Tongue (tissue), 1 donor: ENCODE measurements at regions not wholly inside any gene's neighbourhood (a gene's known extent, or its start where the extent isn't known, plus 50 kb on each side); places are given as distances from the start of the nearest gene placed in this dataset.

Experiments used
- DNase-seq: peaks from one replicate; pipeline ENCODE4 v3.0.0-alpha.2; 2015

DNA sequence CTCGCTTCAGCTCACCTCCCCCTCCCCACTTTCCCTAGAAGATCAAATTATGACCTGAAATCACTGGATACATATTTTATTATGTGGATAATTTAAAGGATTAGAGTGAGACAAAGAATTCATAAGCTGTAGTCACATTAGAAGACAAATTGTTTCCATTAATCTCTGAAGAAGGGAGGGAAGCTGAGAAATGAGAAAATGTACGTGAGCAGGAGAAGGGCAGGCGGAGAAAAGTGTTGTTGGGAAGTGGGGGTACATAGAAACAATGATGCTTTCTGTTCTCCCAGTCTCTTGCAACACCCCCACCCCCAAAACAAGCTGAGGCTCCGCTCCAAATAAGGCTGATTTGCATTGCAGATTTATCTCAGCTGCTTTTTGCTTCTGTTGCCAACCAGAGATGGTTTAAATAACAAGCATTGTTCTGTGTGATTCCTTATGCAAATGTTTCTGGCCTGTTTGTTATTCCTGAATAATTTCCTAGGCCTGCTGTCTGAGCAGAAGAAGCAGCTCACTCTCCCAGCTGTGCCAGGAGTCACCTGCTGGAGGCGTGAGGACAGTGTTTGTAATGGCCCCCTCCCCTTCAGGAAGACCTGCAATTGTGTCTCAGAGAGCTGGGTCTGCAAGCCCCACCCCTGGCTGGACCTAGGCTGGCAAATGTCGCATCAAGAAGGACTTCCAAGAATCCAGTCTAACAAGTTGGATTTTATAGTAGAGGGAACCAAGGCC lies 121.8 kb upstream of the TNR start:
- peak; percentile 32 for DNase-seq

DNA sequence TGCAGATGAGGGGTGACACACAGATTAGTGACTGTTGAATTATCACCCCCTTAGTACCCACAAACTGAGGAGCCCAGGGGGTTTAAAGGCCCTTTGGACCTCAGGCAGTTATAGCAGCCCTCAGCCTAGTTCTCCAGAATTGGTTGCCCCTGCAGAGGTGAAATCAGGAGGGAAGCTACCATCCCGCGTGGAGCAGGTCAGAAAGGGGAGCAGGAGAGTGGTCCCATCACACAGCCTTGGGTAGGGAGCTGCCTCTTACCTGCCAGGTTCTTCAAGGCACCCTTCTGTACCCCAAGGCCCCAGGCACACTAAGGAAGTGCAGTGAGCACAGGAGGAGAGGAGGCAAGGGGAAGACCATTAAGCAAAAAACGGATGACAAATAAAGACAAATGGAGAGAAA lies 121.2 kb upstream of the TNR start:
- DNase-seq, result no peak

DNA sequence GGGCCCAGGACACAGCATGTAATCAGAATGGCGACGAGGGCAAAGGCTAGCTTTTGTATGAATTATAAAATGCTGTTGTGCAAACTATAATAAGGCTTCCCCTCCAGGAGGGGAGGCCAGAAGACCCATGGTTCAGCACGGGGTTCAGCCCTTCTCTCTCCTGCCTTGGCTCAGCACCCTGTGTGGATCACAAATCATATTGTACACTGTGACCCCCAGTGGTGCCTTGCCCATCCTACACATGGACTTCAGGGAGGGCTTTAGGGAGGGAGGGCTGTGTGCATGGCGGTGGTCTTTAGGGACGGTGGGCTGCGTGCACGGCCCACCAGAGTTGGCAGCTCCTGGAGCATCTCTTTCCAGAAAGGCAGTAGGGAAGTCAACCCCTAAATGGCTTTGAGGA lies 120.8 kb upstream of the TNR start:
- DNase-seq, result no peak

DNA sequence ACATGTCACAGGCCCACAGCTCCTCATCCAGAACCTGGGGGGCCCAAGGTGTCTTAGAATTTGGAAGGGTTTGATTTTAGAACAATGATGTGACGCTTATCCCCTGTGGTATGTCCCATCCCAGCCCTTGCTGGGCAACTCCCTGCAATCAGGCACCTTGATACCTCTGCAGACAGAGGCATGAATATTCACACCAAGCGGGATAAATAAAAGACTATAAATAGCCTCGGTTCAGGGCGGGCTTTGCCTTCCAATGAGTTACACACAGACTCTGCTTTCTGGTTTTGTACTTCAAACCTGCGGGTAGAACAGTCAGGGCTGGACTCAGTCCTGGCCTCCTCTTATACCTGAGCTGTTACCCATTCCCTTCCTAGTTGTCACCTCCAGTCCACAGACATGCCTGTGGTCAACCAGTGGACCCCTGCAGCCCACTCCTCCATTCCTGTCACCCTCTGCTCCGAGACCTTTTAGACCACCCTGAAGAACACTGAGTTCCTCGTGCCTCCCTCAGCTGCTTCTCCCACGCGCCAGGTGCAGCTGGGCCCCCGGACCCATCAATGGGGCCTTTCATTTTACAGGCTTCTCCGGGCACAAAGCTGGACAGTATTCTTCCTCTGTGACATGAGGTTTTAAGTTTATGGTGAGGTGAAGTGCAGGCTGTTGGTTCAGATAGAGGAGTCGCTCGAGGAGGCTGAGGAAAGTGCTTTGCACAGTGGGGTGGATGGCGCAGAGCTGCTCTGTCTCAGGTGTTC lies 120.1 kb upstream of the TNR start:
- peak; percentile 10 for DNase-seq

DNA sequence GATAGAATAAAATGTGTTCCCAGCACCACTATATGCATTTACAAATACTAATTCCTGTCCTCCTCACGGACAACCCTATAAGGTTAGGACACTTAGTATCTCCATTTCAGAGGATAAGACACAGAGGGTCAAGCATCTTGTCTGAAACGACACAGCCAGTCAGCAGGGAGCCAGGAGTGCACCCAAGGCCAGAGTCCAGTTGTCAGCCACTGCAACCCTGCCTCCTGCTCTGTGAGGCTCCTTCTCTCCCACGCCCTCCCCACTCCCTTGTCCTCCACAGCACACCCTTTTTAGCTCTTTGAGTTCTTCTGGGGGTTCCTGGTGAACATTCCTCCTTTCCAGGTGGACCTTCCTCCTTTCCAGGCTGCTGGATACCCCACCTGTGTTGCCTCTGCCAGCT lies 119.0 kb upstream of the TNR start:
- DNase-seq, result no peak

DNA sequence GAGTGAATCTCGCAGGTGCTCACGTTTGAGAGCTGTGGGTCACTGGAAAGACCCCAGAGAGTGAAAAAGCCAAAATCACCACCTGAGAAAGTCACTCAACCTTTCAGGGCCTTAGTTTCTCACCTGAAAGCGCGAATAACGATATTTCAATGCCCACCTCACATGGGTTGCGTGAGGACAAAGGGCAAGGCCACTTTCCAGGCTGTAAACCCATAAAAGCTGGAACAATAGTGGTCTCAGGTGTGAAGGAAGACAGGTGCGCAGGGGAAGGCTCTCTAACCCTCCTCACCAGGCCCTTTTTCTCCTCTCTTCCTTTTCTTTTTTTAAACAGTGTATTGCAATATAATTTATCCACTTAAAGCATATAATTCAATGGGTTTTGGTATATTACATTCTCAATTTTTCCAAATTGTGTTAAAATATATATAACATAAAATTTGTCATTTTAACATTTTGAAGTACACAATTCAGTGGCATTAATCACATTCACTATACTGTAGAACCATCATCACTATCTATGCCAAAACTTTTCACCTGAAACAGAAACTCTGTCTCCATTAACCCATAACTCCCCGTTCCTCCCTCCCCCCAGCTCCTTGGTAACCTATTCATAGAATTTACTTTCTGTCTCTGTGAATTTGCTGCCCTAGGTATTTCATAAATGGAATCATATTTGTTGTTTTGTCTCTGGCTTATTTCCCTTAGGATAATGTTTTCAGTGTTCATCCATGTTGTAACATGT lies 118.4 kb upstream of the TNR start:
- no peak for DNase-seq

DNA sequence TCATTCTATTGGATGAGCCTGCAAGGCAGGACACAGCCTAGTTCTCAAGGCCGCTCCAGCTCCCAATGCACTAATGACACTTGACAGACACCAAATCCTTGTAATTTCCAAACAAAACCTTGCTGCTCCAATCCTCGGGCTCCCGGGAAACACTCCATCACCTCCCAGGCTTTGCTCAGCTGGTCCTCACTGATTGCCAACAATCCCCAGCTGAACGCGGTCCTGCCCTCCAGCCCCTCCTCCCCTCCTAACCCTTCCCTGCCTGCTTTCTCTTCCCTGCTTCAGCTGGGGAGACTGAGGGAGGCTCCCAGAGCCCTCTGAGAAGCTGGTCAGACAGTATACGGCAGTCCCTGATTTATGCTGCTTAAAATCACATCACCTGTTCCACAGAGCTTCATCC lies 114.4 kb upstream of the TNR start:
- peak; percentile 17 for DNase-seq

DNA sequence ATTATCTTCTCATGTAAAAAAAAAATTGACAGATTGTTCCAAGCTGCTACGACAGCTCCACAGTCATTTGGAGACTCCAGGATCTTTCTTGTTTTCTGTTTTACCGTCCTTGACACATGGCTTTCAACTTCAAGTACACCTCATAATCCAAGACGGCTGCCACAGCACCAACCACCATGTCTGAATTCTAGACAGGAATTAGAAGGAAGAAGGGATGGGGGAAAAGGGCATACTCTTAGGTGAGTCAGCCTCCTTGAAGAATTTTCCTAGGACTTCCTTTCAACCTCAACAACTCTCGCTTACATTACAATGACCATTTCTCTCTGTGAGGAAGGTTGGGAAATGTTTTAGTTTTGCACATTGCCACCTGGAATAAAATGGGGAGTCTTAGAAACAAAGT lies 110.3 kb upstream of the TNR start:
- DNase-seq, result no peak

DNA sequence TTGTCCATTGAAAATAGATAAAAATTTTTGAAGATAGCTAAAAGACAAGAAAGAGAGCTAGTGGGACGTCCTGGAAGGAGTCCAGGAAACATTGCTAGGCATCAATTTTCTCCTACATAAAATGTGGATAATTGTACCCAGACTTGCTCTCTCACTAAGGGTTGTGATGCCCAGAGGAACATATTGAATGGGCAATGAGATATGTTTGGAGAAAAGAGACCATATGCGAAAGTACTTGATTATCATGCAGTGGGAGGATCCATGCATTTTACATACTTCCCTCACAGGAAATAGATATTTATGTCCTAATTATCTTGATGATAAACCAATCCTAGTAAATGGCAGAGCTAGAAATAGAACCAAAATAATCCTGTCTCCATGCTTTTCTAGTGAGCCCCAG lies 108.4 kb upstream of the TNR start:
- DNase-seq, result no peak

DNA sequence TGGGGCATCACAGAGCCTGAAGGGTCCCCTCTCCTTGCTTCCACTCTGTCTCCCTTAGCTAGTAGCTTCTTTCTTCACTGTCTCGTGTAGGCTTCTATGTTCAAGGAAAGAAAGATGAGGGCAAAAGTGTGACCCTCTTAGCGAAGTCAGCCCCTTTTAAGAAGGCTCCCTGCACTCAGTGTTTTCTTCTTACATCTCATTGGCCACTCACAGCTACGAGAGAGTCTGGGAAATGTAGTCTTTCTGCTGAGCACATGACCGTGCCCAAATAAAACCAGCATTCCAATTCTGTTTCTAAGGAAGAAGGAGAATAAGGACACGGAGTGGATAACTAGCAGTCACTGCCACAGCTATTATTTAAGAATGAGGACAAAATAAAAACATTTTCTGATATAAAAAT lies 104.9 kb upstream of the TNR start:
- DNase-seq, result no peak

DNA sequence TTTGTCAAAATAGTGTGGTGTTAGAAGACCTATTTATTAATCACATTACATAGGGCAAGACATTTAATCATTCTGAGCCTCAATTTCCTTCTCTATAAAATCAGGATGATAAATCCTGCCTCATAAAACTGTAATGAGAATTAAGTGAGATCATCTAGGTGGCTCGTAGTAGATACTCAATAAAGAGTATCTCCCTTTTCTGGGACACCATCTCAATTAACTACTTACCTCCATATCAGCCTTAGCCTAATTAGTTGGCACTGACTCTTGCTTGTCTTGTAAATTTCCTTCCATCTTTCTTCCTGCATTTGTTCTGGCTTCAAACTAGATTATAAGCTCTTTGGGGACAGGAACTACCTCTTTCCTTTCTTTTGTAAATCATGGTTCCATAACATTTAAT lies 102.6 kb upstream of the TNR start:
- DNase-seq, result no peak

DNA sequence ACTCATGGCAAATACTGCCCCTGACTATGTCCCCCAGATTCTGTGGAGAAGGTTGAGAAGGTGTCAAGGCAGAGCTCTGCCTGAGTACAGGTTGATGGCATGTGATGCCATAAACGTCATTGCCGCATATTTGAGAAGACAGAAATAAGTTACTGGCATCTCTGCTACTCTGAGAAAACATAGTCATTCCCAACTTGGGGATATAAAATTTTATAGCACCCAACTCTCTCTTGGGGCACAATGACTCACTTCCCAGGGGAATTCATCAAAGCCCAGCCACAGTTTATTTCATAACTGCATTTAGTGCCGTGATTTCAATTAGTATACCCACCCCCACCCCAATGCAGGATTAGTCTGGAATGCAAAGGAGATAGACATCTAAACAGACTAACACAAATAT lies 101.9 kb upstream of the TNR start:
- no peak for DNase-seq

DNA sequence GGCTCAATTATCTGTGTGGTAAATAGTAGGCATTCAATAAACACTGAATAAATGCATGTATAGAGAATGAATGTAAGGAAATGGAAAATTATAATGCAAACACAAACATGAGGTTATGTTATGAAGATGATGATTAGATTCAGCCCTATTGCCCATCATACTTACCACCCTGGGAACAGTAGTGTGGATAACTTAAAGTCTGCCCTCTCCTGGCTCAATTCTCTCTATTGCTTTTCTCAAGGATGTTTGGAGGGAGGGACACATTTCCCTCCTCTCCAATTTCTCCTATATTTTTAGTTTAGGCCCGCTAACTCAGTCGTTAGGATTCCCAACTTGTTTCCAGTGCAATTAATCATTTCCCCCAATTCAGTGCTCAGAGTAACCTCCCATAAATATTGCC lies 101.5 kb upstream of the TNR start:
- DNase-seq, result no peak

DNA sequence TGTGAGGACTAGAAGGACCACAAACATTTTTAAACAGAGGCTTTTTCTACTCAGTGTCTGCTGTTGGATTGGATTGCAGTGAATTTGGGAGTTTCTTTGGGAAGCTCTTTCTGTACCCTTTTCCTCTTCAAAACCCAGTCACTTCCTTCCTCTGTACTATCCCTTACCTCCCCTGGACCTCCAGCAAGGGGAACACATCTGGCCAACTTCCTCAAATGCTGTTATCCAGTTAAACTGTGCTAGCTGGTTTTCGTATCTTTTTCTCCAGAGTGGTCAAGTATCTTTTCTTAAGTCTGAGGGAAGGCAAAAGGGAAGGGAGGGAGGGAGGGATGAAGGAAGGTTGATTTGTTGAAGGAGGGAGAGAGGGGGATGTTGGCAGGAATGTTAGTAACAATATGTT lies 99.2 kb upstream of the TNR start:
- DNase-seq, result no peak

DNA sequence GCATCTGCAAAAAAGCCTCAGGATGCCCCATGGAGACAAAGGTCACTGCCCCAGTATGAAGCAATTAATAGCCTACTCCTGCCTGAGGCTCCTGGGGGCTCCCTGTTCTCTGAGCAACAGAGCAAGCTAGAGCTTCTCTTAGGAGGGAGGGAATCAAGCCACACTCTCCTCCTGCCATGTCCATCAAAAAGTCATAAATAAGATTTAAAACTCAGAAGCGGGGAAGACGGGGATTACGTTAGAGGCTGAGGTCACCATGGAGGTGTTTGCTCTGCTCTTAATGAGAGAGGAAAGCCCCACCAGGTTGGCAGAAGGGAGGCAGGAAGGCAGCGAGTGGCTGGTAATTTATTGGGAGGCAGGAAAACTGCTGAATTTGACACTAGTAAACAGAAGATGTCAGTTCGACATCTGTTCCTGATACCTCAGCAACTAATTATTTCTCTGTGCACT lies 98.4 kb upstream of the TNR start:
- DNase-seq, result no peak

DNA sequence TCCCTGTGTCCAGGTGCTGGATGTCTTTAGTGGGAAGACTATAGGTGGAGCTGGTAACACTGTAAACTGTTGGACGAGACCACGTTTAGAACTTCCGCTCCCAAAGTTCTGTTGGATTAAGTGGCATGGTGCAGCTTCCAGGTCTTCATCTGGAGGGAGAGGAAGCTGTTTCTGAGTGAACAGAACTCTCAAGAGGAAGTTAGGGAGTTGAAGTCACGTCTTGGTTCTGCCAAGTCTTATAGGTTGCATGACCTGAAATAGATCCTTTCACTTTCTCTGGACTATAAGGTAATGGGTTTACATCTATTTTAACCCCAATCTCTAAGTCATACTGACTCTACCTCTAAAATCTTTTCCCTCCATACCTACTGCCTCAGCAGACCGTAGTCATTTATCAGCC lies 97.4 kb upstream of the TNR start:
- DNase-seq, result no peak

DNA sequence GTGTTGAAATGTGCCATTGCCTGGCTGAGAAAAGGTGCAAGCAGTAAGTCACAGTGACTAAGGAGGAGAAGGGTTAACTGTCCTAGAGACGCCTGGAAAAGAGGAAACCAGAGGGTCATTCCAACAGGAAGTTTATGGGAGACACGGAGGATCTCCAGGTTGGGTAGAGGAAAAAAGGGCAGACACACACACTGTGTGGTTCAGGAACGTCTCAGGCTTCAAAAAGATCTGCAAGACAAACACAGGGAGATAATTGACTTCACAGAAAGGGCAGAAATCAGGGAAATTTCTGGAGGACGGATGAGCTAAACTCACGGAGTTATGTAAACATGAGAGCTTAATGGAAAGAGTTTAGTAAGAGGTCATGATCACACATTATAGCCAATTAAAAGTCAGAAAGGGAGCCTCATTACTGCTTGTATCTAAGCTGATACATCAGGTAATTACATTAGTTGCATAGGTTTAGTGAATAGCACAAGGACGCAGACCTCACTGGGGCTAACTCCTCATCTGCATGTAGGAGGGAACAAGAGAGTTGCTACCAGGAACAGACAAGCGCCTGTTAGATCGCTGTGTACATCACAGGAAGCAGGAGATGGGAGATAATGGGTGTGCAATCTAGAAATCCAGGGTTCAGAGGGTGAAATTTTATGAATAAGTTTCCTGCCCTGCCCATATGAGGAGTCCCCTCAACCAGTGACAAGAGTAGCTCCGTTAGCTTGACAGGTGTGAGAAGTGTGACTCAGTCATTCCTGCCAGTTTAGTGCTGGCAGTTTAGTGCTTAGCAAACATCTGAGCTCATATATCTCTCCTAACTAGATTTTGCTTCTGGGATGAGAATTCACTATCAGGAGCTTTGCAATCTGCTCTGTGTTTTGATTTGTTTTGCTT lies 96.6 kb upstream of the TNR start:
- peak; percentile 10 for DNase-seq

DNA sequence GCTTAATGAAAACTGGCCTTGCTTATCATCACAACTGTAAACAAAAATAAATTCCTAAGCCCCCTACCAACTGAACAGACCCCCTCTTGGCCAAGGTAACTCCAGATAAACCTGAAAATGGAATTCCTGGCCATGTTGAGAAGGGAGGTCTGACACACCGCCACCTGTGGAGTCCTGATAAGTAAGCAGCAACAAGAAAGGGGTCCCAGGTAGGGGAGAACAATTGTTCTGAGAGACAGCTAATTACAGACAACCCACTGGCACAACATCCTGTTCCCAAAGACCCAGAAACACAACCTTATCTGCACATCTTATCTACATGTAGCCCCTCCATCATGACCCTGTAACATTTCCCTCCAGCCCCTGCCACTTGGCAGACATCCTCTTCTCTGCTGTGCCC lies 91.2 kb upstream of the TNR start:
- DNase-seq, result no peak

DNA sequence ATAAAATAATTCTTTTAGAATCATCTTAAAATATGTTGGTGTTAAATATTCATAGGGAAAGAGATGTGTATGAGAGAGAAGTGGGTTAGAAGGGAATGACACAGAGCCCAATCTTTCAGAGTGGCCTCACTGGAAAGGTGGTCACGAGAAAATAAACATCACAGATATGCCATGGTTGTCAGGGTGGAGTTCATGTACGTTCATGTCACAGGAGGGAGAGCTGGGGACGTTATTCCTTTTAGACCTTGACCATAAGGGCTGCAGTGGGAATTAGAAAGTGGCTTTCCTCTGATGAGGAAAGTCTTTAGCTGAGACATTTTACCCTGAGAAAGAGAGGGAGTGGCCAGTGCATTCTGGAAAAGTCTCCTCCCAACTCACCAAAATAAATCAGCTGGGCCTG lies 90.6 kb upstream of the TNR start:
- DNase-seq, result no peak

DNA sequence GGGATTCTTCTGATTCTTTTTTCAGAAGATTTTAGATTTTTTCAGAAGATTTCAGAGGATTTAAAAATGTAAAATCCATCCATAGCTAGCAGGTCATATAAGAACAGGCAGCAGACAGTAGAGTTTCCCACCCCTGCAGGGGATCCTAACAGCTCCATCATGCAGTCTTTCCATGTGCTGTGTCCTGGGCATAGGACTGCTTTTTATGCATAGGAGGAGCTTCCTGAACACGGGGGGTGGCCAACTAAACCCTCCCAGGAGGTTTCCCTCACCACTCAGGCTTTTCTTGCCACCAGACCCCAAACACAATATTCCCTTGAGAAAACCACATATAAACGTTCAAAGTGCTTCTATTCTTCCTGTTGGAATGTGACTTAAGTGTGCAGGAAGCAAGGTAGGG lies 90.1 kb upstream of the TNR start:
- no peak for DNase-seq

DNA sequence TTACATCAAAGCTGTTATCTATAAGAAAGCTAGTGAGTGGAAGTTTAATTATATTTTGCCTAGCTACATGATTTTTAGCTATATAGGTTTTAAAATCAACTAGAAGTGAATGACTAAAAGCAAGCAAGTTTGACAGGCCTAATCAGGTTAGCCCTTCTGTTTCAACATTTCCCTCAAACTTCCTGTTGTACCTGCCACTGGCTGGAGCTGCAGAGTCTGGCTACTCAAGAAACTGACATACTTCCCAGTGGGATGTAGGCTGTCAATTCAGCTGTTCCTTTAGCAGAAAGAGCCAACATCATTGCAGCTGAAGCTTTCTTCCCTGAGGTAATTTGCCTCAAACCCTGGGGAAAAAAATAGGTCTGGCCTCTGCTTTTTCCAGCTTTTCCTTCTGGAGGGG lies 87.1 kb upstream of the TNR start:
- DNase-seq, result no peak

DNA sequence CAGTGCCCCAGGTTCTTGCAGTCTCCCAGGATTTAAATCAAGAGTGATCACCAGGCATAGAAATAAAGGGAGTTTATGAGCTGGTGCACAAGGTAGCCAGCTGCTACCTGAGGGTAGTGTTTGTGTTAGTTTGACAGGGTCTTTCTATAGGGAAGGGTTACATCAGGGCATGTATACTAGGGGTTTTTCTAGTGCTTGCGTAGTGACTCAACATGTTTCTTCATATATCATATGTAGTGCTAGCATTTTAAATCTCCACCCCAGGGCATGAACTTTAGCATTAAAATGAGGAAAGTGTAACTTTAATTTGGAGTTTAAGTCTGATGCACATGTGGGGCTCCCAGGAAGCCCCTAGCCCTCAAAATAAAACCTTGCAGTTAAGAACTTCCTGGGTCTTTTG lies 86.5 kb upstream of the TNR start:
- no peak for DNase-seq

DNA sequence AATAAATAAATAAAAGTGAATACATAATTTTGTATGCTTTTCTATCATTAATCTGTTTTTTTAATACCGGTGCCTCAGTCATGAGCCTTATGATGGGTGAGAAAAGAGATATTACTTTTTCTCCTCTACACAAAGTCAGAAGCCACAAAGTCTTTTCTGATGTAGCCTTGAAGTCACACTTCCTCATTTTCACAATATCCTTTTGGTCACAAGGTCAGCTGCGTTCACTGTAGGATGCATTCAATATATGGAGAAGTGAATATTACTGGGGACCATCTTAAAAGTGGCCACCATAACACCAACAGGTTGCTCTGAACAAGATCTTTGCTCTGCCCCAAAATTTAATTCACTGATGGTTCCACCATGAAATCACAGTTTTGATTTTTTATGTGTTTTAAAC lies 83.3 kb upstream of the TNR start:
- DNase-seq, result no peak
